ENCODE measurements at regions not wholly inside any gene's neighbourhood (a gene's known extent, or its start where the extent isn't known, plus 50 kb on each side); places are given as distances from the start of the nearest gene placed in this dataset.

GRCh38 chr2:23291239-23291638, 93.7 kb upstream of the KLHL29 start:
- DNase-seq: no peak

GRCh38 chr2:23292024-23292423, 93.0 kb upstream of the KLHL29 start:
- no peak for DNase-seq

GRCh38 chr2:23293063-23293462, 91.9 kb upstream of the KLHL29 start:
- DNase-seq: no peak

GRCh38 chr2:23293731-23294130, 91.2 kb upstream of the KLHL29 start:
- DNase-seq: no peak

- DNase-seq: no peak
Observed at GRCh38 chr2:23294238-23294637, 90.7 kb upstream of the KLHL29 start.

- DNase-seq: no peak
Observed at GRCh38 chr2:23296691-23297090, 88.3 kb upstream of the KLHL29 start.

- no peak for DNase-seq
Observed at GRCh38 chr2:23297112-23297511, 87.9 kb upstream of the KLHL29 start.

- no peak for DNase-seq
Observed at GRCh38 chr2:23298551-23298950, 86.4 kb upstream of the KLHL29 start.

GRCh38 chr2:23299476-23300195, 85.3 kb upstream of the KLHL29 start:
- no peak for DNase-seq

- DNase-seq: no peak
Observed at GRCh38 chr2:23301136-23301535, 83.8 kb upstream of the KLHL29 start.

GRCh38 chr2:23302591-23302990, 82.4 kb upstream of the KLHL29 start:
- no peak for DNase-seq

- DNase-seq: no peak
Observed at GRCh38 chr2:23306401-23306800, 78.6 kb upstream of the KLHL29 start.

- DNase-seq: no peak
Observed at GRCh38 chr2:23311186-23311585, 73.8 kb upstream of the KLHL29 start.

- peak; percentile 56 for DNase-seq
Observed at GRCh38 chr2:23312996-23313606, 71.9 kb upstream of the KLHL29 start.

GRCh38 chr2:23314687-23315086, 70.3 kb upstream of the KLHL29 start:
- no peak for DNase-seq

- DNase-seq: no peak
Observed at GRCh38 chr2:23320058-23320457, 64.9 kb upstream of the KLHL29 start.

- no peak for DNase-seq
Observed at GRCh38 chr2:23321751-23322150, 63.2 kb upstream of the KLHL29 start.

GRCh38 chr2:23322567-23323197, 62.3 kb upstream of the KLHL29 start:
- no peak for DNase-seq

- DNase-seq: no peak
Observed at GRCh38 chr2:23323198-23323916, 61.6 kb upstream of the KLHL29 start.

GRCh38 chr2:23323917-23324680, 60.9 kb upstream of the KLHL29 start:
- no peak for DNase-seq

GRCh38 chr2:23326330-23326729, 58.6 kb upstream of the KLHL29 start:
- no peak for DNase-seq

- no peak for DNase-seq
Observed at GRCh38 chr2:23327416-23327815, 57.6 kb upstream of the KLHL29 start.

GRCh38 chr2:23327887-23328286, 57.1 kb upstream of the KLHL29 start:
- no peak for DNase-seq

All from activated CD4-positive, alpha-beta T cell treated with anti-CD3 and anti-CD28 coated beads for 48 hours (primary cell).